Left ventricle myocardium inferior (tissue), 1 donor: ENCODE measurements at regions not wholly inside any gene's neighbourhood (a gene's known extent, or its start where the extent isn't known, plus 50 kb on each side); places are given as distances from the start of the nearest gene placed in this dataset.

ENCODE experiments used
- DNase-seq: peaks from one replicate; pipeline ENCODE4 v3.0.0-alpha.2; 2020
- H3K27ac ChIP-seq: fragments of 200-600 bp; replicated peaks from 2 replicates; pipeline ENCODE4 v1.8.0; 2021
- H3K27me3 ChIP-seq: fragments of 200-600 bp; 2 replicates; pipeline ENCODE4 v1.8.0; 2021; ENCODE audit warnings: low read depth
- H3K36me3 ChIP-seq: fragments of 200-600 bp; 2 replicates; pipeline ENCODE4 v1.8.0; 2021
- H3K4me1 ChIP-seq: fragments of 200-600 bp; 2 replicates; pipeline ENCODE4 v1.8.0; 2021
- H3K4me3 ChIP-seq: fragments of 200-600 bp; 2 replicates; pipeline ENCODE4 v1.8.0; 2021; ENCODE audit warnings: mild to moderate bottlenecking, moderate library complexity
- H3K9me3 ChIP-seq: fragments of 200-600 bp; replicated peaks from 2 replicates; pipeline ENCODE4 v1.8.0; 2021
- intact Hi-C: fragments of 100-400 bp; cut with micrococcal nuclease; formaldehyde crosslinking; loops from one replicate; pipeline ENCODE4 v1.11.0; 2022
- TF ChIP-seq, protein P1 (sequence below): fragments of 200-600 bp; IDR thresholded peaks from 2 replicates; pipeline ENCODE4 v1.8.0; 2021; ENCODE audit warnings: antibody characterized with exemption, mild to moderate bottlenecking, borderline replicate concordance
- donor health status: DM: no; HTN: yes; CAD: no; lungs with severe emphysema.

DNA sequence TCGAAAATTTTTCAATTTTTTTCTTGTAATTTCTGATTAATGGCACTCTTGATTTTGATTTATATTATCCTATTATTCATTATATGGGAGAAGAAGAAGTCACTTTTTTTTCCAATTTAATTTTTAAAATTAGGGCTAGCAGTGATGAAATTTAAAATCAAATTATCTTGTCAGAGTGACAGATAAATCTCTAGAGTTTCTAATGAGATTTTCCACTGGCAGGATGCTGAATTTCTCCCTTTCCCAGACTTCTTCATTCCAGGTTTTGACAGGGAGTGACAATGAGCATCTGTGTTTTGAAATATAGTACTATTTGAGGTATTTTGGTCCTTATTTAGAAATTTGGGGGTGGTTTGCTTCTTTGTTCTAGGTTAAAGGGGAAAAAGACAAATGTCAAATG lies 2274.1 kb downstream of the MAT2B start:
- Histone ChIP-seq H3K27ac (no peak overlapping the region), H3K4me1 (no peaks in the 10 kb centered on the region), H3K27me3 (no peaks in the 10 kb centered on the region), H3K4me3 (no peak overlapping the region), H3K36me3 (no peaks in the 10 kb centered on the region), H3K9me3 (peaks cover 7% of the 10 kb centered on the region)
- DNase-seq: no peak
- TF ChIP-seq, protein P1, sequence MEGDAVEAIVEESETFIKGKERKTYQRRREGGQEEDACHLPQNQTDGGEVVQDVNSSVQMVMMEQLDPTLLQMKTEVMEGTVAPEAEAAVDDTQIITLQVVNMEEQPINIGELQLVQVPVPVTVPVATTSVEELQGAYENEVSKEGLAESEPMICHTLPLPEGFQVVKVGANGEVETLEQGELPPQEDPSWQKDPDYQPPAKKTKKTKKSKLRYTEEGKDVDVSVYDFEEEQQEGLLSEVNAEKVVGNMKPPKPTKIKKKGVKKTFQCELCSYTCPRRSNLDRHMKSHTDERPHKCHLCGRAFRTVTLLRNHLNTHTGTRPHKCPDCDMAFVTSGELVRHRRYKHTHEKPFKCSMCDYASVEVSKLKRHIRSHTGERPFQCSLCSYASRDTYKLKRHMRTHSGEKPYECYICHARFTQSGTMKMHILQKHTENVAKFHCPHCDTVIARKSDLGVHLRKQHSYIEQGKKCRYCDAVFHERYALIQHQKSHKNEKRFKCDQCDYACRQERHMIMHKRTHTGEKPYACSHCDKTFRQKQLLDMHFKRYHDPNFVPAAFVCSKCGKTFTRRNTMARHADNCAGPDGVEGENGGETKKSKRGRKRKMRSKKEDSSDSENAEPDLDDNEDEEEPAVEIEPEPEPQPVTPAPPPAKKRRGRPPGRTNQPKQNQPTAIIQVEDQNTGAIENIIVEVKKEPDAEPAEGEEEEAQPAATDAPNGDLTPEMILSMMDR: no peak
- intact Hi-C loops: no loop called here

- Histone ChIP-seq H3K4me3 (no peak overlapping the region), H3K4me1 (no peaks in the 10 kb centered on the region), H3K27me3 (no peaks in the 10 kb centered on the region), H3K27ac (no peak overlapping the region), H3K36me3 (no peaks in the 10 kb centered on the region), H3K9me3 (peaks cover 7% of the 10 kb centered on the region)
- intact Hi-C loops: no loop called here
- TF ChIP-seq, protein P1: no peak
- DNase-seq: no peak
Measured at GRCh38 chr5:165780901-165781300, 2275.5 kb downstream of the MAT2B start.

DNA sequence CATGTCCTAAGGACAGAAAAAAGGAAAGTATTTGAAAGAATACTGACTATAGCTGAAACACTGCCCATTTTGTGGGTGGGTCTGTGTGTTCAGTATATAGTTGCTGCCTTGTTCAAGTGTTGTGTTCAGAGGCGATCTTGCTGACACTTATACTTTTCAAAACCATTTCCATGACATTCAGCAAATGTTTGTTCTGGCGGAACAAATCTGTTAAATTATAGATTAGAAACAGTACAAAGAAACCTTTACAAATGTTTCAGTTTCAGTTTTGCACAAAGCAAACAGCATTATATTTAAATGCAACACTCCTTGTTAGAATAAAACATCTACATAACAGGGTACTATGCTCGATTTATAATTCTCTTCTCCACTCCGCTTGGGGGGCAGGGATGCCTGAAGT lies 2276.3 kb downstream of the MAT2B start:
- H3K4me1 ChIP-seq: no peaks in the 10 kb centered on the region
- intact Hi-C loops: no loop called here
- peaks cover 4% of the 10 kb centered on the region for H3K9me3 ChIP-seq
- no peak for DNase-seq
- TF ChIP-seq, protein P1: no peak
- H3K4me3 ChIP-seq: no peak overlapping the region
- no peaks in the 10 kb centered on the region for H3K27me3 ChIP-seq
- H3K36me3 ChIP-seq: no peaks in the 10 kb centered on the region
- H3K27ac ChIP-seq: no peak overlapping the region

DNA sequence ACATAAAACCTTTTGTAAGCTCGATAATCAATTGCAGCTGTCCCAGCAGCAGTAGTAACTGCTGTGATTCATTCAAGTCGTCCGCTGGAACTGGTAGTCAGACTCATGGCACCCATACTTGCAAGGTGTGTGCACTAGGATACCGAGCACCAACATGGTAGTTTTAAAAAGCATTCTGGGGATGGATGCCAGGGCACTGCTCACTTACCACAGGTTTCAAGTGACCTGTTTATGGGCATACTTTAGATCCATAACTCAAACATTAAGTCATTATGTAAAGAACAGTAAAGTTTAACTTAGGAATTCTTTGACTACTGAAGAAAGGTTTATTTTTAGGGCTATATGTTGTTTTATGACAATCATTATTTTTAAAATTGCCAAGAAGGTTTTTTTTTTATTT lies 2277.6 kb downstream of the MAT2B start:
- Histone ChIP-seq H3K27ac (no peak overlapping the region), H3K9me3 (peaks cover 11% of the 10 kb centered on the region), H3K27me3 (no peaks in the 10 kb centered on the region), H3K36me3 (no peaks in the 10 kb centered on the region), H3K4me3 (no peak overlapping the region), H3K4me1 (no peaks in the 10 kb centered on the region)
- TF ChIP-seq, protein P1: no peak
- intact Hi-C loops: no loop called here
- no peak for DNase-seq

DNA sequence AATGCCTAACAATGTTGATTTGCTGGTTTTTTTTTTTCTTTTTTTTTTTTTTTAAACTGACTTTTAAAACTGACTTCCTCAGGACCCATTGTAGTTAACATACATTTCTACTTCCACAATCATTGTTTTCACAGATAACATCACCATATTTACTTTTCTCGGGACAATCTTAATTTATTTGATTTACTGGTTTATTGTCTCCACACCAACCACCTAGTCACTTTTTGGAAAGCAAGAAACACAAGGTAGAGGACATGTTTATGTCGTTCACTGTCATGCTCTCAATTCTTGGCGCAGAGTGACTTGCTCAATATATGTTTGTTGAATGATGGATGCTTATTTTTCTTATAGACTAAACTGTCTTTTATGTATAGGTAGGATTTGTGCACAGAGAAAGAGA lies 2280.7 kb downstream of the MAT2B start:
- H3K4me3 ChIP-seq: no peak overlapping the region
- TF ChIP-seq, protein P1: no peak
- no peaks in the 10 kb centered on the region for H3K4me1 ChIP-seq
- no peak overlapping the region for H3K27ac ChIP-seq
- no peaks in the 10 kb centered on the region for H3K36me3 ChIP-seq
- peaks cover 28% of the 10 kb centered on the region for H3K9me3 ChIP-seq
- intact Hi-C loops: no loop called here
- H3K27me3 ChIP-seq: no peaks in the 10 kb centered on the region
- no peak for DNase-seq

DNA sequence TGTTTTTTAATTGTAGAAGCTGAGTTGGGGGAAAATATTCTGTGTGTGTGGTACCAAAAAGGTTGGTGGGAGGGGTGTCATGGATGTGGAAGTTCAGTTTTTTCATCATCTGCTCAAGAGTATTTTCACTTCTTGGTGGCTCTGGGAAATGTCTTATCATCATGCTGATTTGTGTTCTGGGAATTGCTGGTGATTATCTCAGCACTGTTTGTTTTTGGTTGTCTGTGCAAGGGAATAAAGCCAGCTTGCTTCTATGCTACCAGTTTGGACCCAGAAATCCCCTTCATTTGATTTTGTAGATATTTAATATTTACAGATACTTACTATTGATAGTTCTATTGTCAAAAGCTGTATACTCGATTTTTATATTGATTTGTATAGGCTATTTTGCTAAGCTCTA lies 2289.7 kb downstream of the MAT2B start:
- no peaks in the 10 kb centered on the region for H3K36me3 ChIP-seq
- no peak overlapping the region for H3K4me3 ChIP-seq
- TF ChIP-seq, protein P1: no peak
- H3K27ac ChIP-seq: no peak overlapping the region
- H3K4me1 ChIP-seq: no peaks in the 10 kb centered on the region
- H3K9me3 ChIP-seq: peaks cover 34% of the 10 kb centered on the region
- intact Hi-C loops: no loop called here
- no peak for DNase-seq
- no peaks in the 10 kb centered on the region for H3K27me3 ChIP-seq
